DND-41 (cell line): ENCODE measurements at regions not wholly inside any gene's neighbourhood (a gene's known extent, or its start where the extent isn't known, plus 50 kb on each side); places are given as distances from the start of the nearest gene placed in this dataset.
"Not testable (repeated sequence)": the region's sequence is repeated elsewhere in the genome, so short reads cannot be mapped to it uniquely, and the experiment has no call there.

ENCODE experiments used
- ATAC-seq: fragments of 200-7000 bp; cut with Tn5 transposase; 3 replicates; pipeline ENCODE4 v1.9.1; 2021; ENCODE audit warnings: low read depth; ENCODE audit not compliant: insufficient read depth
- DNase-seq: peaks from one replicate; pipeline ENCODE4 v3.0.0-alpha.2; 2020
- H2AFZ ChIP-seq: 2 replicates; pipeline ENCODE4 v1.6.0; 2012; ENCODE audit warnings: low read depth, low read length
- H3K27ac ChIP-seq: 2 replicates; pipeline ENCODE4 v1.5.1; 2012; ENCODE audit warnings: low read length, inconsistent platforms
- H3K27me3 ChIP-seq: fragments of 200-600 bp; sonication (generic); 2 replicates; pipeline ENCODE4 v1.6.0; 2012; ENCODE audit warnings: low read length, mild to moderate bottlenecking, inconsistent platforms; ENCODE audit not compliant: insufficient read depth, poor library complexity
- H3K36me3 ChIP-seq: 2 replicates; pipeline ENCODE4 v1.5.1; 2012; ENCODE audit warnings: low read length, inconsistent platforms; ENCODE audit not compliant: insufficient read depth
- H3K4me1 ChIP-seq: 2 replicates; pipeline ENCODE4 v1.5.1; 2012; ENCODE audit warnings: mild to moderate bottlenecking, low read length; ENCODE audit not compliant: insufficient read depth
- H3K4me2 ChIP-seq: 2 replicates; pipeline ENCODE4 v1.6.0; 2012; ENCODE audit warnings: mild to moderate bottlenecking, moderate library complexity, low read length, inconsistent platforms; ENCODE audit not compliant: insufficient read depth
- H3K4me3 ChIP-seq, 2 experiments: fragments of 200-600 bp in 1 of 2; shearing (Covaris generic) in 1 of 2; 2 replicates each; pipeline ENCODE4 v1.5.1; 2012 to 2016; ENCODE audit warnings: inconsistent platforms in 2 of 2, low read length in 2 of 2, mild to moderate bottlenecking in 2 of 2, low read depth in 1 of 2, moderate library complexity in 1 of 2
- H3K79me2 ChIP-seq: 2 replicates; pipeline ENCODE4 v1.6.0; 2012; ENCODE audit warnings: low read length, inconsistent platforms; ENCODE audit not compliant: insufficient read depth
- H3K9ac ChIP-seq: 2 replicates; pipeline ENCODE4 v1.6.0; 2012; ENCODE audit warnings: low read depth, mild to moderate bottlenecking, inconsistent platforms, low read length, moderate library complexity
- H3K9me3 ChIP-seq: 2 replicates; pipeline ENCODE4 v1.5.1; 2012; ENCODE audit warnings: low read length, moderate library complexity, mild to moderate bottlenecking, inconsistent platforms; ENCODE audit not compliant: insufficient read depth, severe bottlenecking
- H4K20me1 ChIP-seq: 2 replicates; pipeline ENCODE4 v1.6.0; 2012; ENCODE audit warnings: low read length; ENCODE audit not compliant: insufficient read depth
- EZH2 ChIP-seq: IDR thresholded peaks from 3 replicates; pipeline ENCODE4 v1.6.1; 2012; ENCODE audit warnings: borderline replicate concordance, low read depth, mild to moderate bottlenecking, moderate library complexity, low read length, inconsistent platforms; ENCODE audit not compliant: severe bottlenecking
- TF ChIP-seq, protein P1 (sequence below): IDR thresholded peaks from 2 replicates; pipeline ENCODE4 v1.5.1; 2012; ENCODE audit warnings: borderline replicate concordance, low read length, moderate library complexity, mild to moderate bottlenecking; ENCODE audit not compliant: poor library complexity, severe bottlenecking; ENCODE audit errors: extremely low read depth

DNA sequence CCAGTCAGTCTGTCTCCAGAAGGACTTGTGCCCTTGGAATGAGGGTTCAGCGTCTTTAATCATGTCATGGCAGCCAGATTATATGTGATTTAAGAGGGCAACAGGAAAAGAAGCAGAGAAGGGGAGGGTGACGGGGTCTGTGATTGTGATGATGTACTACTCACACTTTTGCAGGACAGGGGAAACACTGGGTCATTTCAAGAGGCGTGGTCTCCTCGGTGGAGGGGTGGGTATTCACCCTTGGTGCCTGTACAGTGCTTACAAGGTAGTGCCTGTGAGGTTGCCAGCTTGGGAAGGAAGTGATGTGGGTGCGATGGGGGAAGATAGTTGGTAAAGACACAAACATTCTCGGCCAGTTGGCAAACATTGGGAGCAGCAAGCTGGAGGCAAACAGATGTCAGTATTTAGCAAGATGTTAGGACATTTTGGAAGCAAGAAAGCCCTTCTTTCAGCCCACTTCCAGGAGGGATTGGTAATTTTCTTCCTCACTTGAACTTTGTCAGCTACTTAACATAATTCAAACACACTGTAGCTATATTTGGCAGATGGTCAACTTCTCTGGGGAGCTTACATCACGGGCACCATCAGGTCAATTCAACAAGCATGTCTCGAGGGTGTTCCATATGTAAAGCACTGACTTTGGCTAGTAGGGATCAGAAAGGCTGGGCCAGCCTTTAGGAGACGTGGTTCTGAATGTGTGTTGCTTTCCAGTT lies 71.4 kb upstream of the ROPN1 start:
- no peak overlapping the region for H3K4me2 ChIP-seq
- no peaks in the 10 kb centered on the region for H3K36me3 ChIP-seq
- H3K27ac ChIP-seq, result no peak overlapping the region
- DNase-seq, result no peak
- H3K79me2 ChIP-seq, result no peaks in the 10 kb centered on the region
- H4K20me1 ChIP-seq, result no peaks in the 10 kb centered on the region; the same call in 1 of the 2 replicates
- no peak overlapping the region for H3K4me3 ChIP-seq
- ATAC-seq, result no peak
- H2AFZ ChIP-seq, result no peak overlapping the region
- no peak overlapping the region for H3K9ac ChIP-seq
- no peaks in the 10 kb centered on the region for H3K4me1 ChIP-seq
- H3K9me3 ChIP-seq, result no peaks in the 10 kb centered on the region
- peaks cover 21% of the 10 kb centered on the region for H3K27me3 ChIP-seq
- no peak for TF ChIP-seq EZH2
- TF ChIP-seq, protein P1, sequence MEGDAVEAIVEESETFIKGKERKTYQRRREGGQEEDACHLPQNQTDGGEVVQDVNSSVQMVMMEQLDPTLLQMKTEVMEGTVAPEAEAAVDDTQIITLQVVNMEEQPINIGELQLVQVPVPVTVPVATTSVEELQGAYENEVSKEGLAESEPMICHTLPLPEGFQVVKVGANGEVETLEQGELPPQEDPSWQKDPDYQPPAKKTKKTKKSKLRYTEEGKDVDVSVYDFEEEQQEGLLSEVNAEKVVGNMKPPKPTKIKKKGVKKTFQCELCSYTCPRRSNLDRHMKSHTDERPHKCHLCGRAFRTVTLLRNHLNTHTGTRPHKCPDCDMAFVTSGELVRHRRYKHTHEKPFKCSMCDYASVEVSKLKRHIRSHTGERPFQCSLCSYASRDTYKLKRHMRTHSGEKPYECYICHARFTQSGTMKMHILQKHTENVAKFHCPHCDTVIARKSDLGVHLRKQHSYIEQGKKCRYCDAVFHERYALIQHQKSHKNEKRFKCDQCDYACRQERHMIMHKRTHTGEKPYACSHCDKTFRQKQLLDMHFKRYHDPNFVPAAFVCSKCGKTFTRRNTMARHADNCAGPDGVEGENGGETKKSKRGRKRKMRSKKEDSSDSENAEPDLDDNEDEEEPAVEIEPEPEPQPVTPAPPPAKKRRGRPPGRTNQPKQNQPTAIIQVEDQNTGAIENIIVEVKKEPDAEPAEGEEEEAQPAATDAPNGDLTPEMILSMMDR, result no peak

DNA sequence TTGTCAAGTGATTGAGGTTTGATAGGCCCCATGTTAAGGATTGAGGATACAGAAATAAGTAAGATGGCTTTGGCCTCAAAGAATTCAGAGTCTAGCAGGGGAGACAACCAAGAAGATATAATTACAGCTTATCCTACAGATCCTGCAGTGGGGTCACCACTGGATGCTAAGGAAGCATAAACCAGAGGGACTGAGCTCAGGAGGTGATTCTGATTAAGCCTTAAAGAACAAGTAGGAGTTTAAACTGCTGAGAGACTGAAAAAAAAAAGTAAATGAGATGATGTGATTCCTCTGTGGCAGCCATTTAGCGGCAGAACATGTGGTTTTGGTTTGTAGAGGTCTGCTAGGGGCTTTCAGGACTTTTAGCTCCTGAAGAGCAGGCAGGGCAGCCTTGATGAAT lies 72.1 kb upstream of the ROPN1 start:
- H3K4me1 ChIP-seq, result no peaks in the 10 kb centered on the region
- no peaks in the 10 kb centered on the region for H3K79me2 ChIP-seq
- H3K4me2 ChIP-seq, result no peak overlapping the region
- H2AFZ ChIP-seq, result no peak overlapping the region
- no peak for DNase-seq
- H3K27me3 ChIP-seq, result peaks cover 21% of the 10 kb centered on the region
- ATAC-seq, result no peak
- no peak overlapping the region for H3K9ac ChIP-seq
- H3K27ac ChIP-seq, result no peak overlapping the region
- TF ChIP-seq, protein P1, result no peak
- no peak for TF ChIP-seq EZH2
- H3K9me3 ChIP-seq, result no peaks in the 10 kb centered on the region
- H4K20me1 ChIP-seq, result no peaks in the 10 kb centered on the region; the same call in 1 of the 2 replicates
- no peak overlapping the region for H3K4me3 ChIP-seq
- H3K36me3 ChIP-seq, result no peaks in the 10 kb centered on the region

GRCh38 chr3:124066543-124066942 lies 74.6 kb upstream of the ROPN1 start:
- H3K4me3 ChIP-seq, ATAC-seq, H4K20me1 ChIP-seq, DNase-seq, H3K4me1 ChIP-seq, H3K4me2 ChIP-seq, H3K27ac ChIP-seq, H3K79me2 ChIP-seq, H2AFZ ChIP-seq, H3K9ac ChIP-seq, H3K36me3 ChIP-seq, H3K9me3 ChIP-seq: not testable (repeated sequence)
- H3K27me3 ChIP-seq, result peaks cover 26% of the 10 kb centered on the region

GRCh38 chr3:124069706-124070105 lies 77.8 kb upstream of the ROPN1 start:
- not testable (repeated sequence) for H3K79me2 ChIP-seq, H3K9me3 ChIP-seq, H3K27ac ChIP-seq, H3K4me2 ChIP-seq, ATAC-seq, H2AFZ ChIP-seq, H3K4me3 ChIP-seq, H4K20me1 ChIP-seq, DNase-seq, H3K4me1 ChIP-seq, H3K27me3 ChIP-seq, H3K9ac ChIP-seq, H3K36me3 ChIP-seq

GRCh38 chr3:124075090-124075489 lies 83.2 kb upstream of the ROPN1 start:
- not testable (repeated sequence) for H3K4me3 ChIP-seq, H3K4me1 ChIP-seq, H3K36me3 ChIP-seq, ATAC-seq, H4K20me1 ChIP-seq, H3K9me3 ChIP-seq, H3K4me2 ChIP-seq, H3K27ac ChIP-seq, H3K27me3 ChIP-seq, H3K9ac ChIP-seq, H2AFZ ChIP-seq, H3K79me2 ChIP-seq, DNase-seq
